Large intestine (tissue), 3 donors: ENCODE measurements at regions not wholly inside any gene's neighbourhood (a gene's known extent, or its start where the extent isn't known, plus 50 kb on each side); places are given as distances from the start of the nearest gene placed in this dataset.
A peak's percentile ranks its signal among the peaks of the same experiment; 100 is the strongest.
"Not testable (repeated sequence)": the region's sequence is repeated elsewhere in the genome, so short reads cannot be mapped to it uniquely, and the experiment has no call there.

Experiments used
- DNase-seq, 2 donors: peaks; one replicate each; pipeline versions ENCODE4 v3.0.0 to v3.0.0-alpha.2; 2013
- H3K27ac ChIP-seq: one replicate; pipeline ENCODE4 v1.5.1; 2013; ENCODE audit warnings: low read length
- H3K27me3 ChIP-seq: 2 replicates; pipeline ENCODE4 v1.6.1; 2013; ENCODE audit warnings: low read length; ENCODE audit not compliant: control insufficient read depth, insufficient read depth
- H3K36me3 ChIP-seq: 2 replicates; pipeline ENCODE4 v1.6.1; 2013; ENCODE audit warnings: low read length; ENCODE audit not compliant: control insufficient read depth, insufficient read depth
- H3K4me1 ChIP-seq: one replicate; pipeline ENCODE4 v1.6.1; 2013; ENCODE audit warnings: low read length; ENCODE audit not compliant: control insufficient read depth, insufficient read depth
- H3K4me3 ChIP-seq: one replicate; pipeline ENCODE4 v1.5.1; 2013; ENCODE audit warnings: low read length
- H3K9me3 ChIP-seq: one replicate; pipeline ENCODE4 v1.6.1; 2013; ENCODE audit warnings: mild to moderate bottlenecking, low read depth, low read length, moderate library complexity; ENCODE audit not compliant: control insufficient read depth
- WGBS: methylation state at CpG from one replicate; pipeline ENCODE4 v1.1.5; 2013; ENCODE audit warnings: low lambda C conversion rate; ENCODE audit not compliant: insufficient coverage; 5-methylcytosine and 5-hydroxymethylcytosine counted together

GRCh38 chr14:46444666-46445065 lies 206.9 kb downstream of the RPL10L start:
- H3K27me3 ChIP-seq, result no peaks in the 10 kb centered on the region
- H3K27ac ChIP-seq, result no peak overlapping the region
- WGBS, result 75% methylated on average over 5 of the region's 5 CpGs
- no peak overlapping the region for H3K4me3 ChIP-seq
- no peaks in the 10 kb centered on the region for H3K36me3 ChIP-seq
- DNase-seq, result no peak
- H3K4me1 ChIP-seq, result peaks cover 13% of the 10 kb centered on the region
- no peaks in the 10 kb centered on the region for H3K9me3 ChIP-seq

- DNase-seq, result no peak
- WGBS, result 90% methylated on average over 2 of the region's 3 CpGs
Measured at GRCh38 chr14:46433381-46433780, 218.2 kb downstream of the RPL10L start.

GRCh38 chr14:46432516-46432915 lies 219.1 kb downstream of the RPL10L start:
- H3K36me3 ChIP-seq, result no peaks in the 10 kb centered on the region
- H3K9me3 ChIP-seq, result no peaks in the 10 kb centered on the region
- WGBS, result no CpG with 5 or more reads among the region's 2 CpGs
- H3K27ac ChIP-seq, result no peak overlapping the region
- no peak overlapping the region for H3K4me3 ChIP-seq
- no peaks in the 10 kb centered on the region for H3K27me3 ChIP-seq
- H3K4me1 ChIP-seq, result no peaks in the 10 kb centered on the region
- DNase-seq, result no peak

More at GRCh38 chr14:46433381-46433780, 218.2 kb downstream of the RPL10L start:
- Histone ChIP-seq H3K27ac (no peak overlapping the region), H3K4me3 (no peak overlapping the region), H3K4me1 (no peaks in the 10 kb centered on the region), H3K36me3 (no peaks in the 10 kb centered on the region), H3K9me3 (no peaks in the 10 kb centered on the region), H3K27me3 (no peaks in the 10 kb centered on the region)

- Histone ChIP-seq H3K27me3 (no peaks in the 10 kb centered on the region), H3K4me3 (no peak overlapping the region), H3K36me3 (no peaks in the 10 kb centered on the region), H3K4me1 (no peaks in the 10 kb centered on the region), H3K9me3 (peaks cover 10% of the 10 kb centered on the region), H3K27ac (no peak overlapping the region)
- DNase-seq, result no peak
Measured at GRCh38 chr14:46417066-46417465, 234.5 kb downstream of the RPL10L start.

GRCh38 chr14:46404865-46405811 lies 246.4 kb downstream of the RPL10L start:
- Histone ChIP-seq H3K4me3 (no peak overlapping the region), H3K36me3 (no peaks in the 10 kb centered on the region), H3K9me3 (no peaks in the 10 kb centered on the region), H3K27ac (peak overlapping the region; percentile 70), H3K27me3 (no peaks in the 10 kb centered on the region), H3K4me1 (peaks cover 8% of the 10 kb centered on the region)
- 14% methylated on average over 1 of the region's 2 CpGs for WGBS
- peak; percentile 52 to 81 for DNase-seq

GRCh38 chr14:46402001-46402690 lies 249.4 kb downstream of the RPL10L start:
- not testable (repeated sequence) for H3K27ac ChIP-seq, DNase-seq, H3K36me3 ChIP-seq, H3K27me3 ChIP-seq, H3K4me1 ChIP-seq, H3K9me3 ChIP-seq, H3K4me3 ChIP-seq
- WGBS, result 90% methylated on average over 2 of the region's 18 CpGs

GRCh38 chr14:46401066-46401465 lies 250.5 kb downstream of the RPL10L start:
- Histone ChIP-seq H3K27ac (no peak overlapping the region), H3K4me1 (peaks cover 8% of the 10 kb centered on the region), H3K9me3 (no peaks in the 10 kb centered on the region), H3K27me3 (no peaks in the 10 kb centered on the region), H3K4me3 (no peak overlapping the region), H3K36me3 (no peaks in the 10 kb centered on the region)
- 75% methylated on average over 2 of the region's 2 CpGs for WGBS
- DNase-seq, result no peak

- H3K36me3 ChIP-seq, result no peaks in the 10 kb centered on the region
- H3K27me3 ChIP-seq, result no peaks in the 10 kb centered on the region
- no peak overlapping the region for H3K4me3 ChIP-seq
- H3K4me1 ChIP-seq, result no peaks in the 10 kb centered on the region
- 100% methylated on average over 1 of the region's 5 CpGs for WGBS
- no peak overlapping the region for H3K27ac ChIP-seq
- no peaks in the 10 kb centered on the region for H3K9me3 ChIP-seq
- no peak for DNase-seq
Measured at GRCh38 chr14:46399049-46399448, 252.5 kb downstream of the RPL10L start.

- no CpG with 5 or more reads among the region's 10 CpGs for whole genome bisulfite sequencing
- no peak overlapping the region for H3K27ac ChIP-seq
- H3K36me3 ChIP-seq, result no peaks in the 10 kb centered on the region
- H3K4me3 ChIP-seq, result no peak overlapping the region
- H3K27me3 ChIP-seq, result no peaks in the 10 kb centered on the region
- no peaks in the 10 kb centered on the region for H3K4me1 ChIP-seq
- DNase-seq, result no peak
- peaks cover 4% of the 10 kb centered on the region for H3K9me3 ChIP-seq
Measured at GRCh38 chr14:46384611-46385010, 267.0 kb downstream of the RPL10L start.

GRCh38 chr14:46381674-46382073 lies 269.9 kb downstream of the RPL10L start:
- DNase-seq, result no peak
- no peaks in the 10 kb centered on the region for H3K36me3 ChIP-seq
- H3K27ac ChIP-seq, result no peak overlapping the region
- H3K27me3 ChIP-seq, result no peaks in the 10 kb centered on the region
- H3K4me3 ChIP-seq, result no peak overlapping the region
- WGBS, result no CpG with 5 or more reads among the region's 2 CpGs
- H3K4me1 ChIP-seq, result no peaks in the 10 kb centered on the region
- no peaks in the 10 kb centered on the region for H3K9me3 ChIP-seq
